Endothelial cell of umbilical vein (primary cell): ENCODE measurements at regions not wholly inside any gene's neighbourhood (a gene's known extent, or its start where the extent isn't known, plus 50 kb on each side); places are given as distances from the start of the nearest gene placed in this dataset.

Source experiments
- BruUV-seq: library from RNA; stranded (reverse); fragments of 400-500 nt; replicated peaks from 2 replicates; lab custom pipeline; 2021; lab: Mats Ljungman, UMichigan
- CTCF ChIA-PET: fragments of 300-600, 350-600 bp; sonication (Branson Sonifier 250); formaldehyde crosslinking; loops from one replicate; lab custom pipeline; 2021; ENCODE audit warnings: antibody characterized with exemption, inconsistent platforms; lab: Charles Lee
- POLR2A ChIA-PET: fragments of 300-600, 350-600 bp; sonication (Branson Sonifier 250); formaldehyde crosslinking; loops from one replicate; lab custom pipeline; 2021; ENCODE audit warnings: antibody characterized with exemption, inconsistent platforms; lab: Charles Lee
- DNase-seq: peaks from one replicate; pipeline ENCODE4 v3.0.0-alpha.2; 2011; ENCODE audit warnings: low read depth, low spot score
- FAIRE-seq: peaks from 2 replicates; lab custom pipeline; 2011; peaks lifted over from hg19 to GRCh38; lab: Jason Lieb, UNC
- H2AFZ ChIP-seq: 2 replicates; pipeline ENCODE4 v1.6.0; 2012; ENCODE audit warnings: low read depth, low read length, control low read depth, inconsistent platforms
- H3K27ac ChIP-seq: 2 replicates; pipeline ENCODE4 v1.5.1; 2011; ENCODE audit warnings: low read depth, mild to moderate bottlenecking, control low read depth, low read length, moderate library complexity; ENCODE audit not compliant: insufficient read depth
- H3K27me3 ChIP-seq, 2 experiments: 2 replicates each; pipeline versions ENCODE4 v1.6.0 to v1.6.1; 2011; ENCODE audit warnings: low read length in 2 of 2, mixed read lengths in 1 of 2; ENCODE audit not compliant: control insufficient read depth in 2 of 2, insufficient read depth in 2 of 2
- H3K36me3 ChIP-seq, 2 experiments: 2 replicates in 1 of 2; 3 replicates in 1 of 2; pipeline ENCODE4 v1.5.1; 2011; ENCODE audit warnings: low read length in 2 of 2, mild to moderate bottlenecking in 1 of 2, moderate library complexity in 1 of 2; ENCODE audit not compliant: control insufficient read depth in 2 of 2, insufficient read depth in 2 of 2; ENCODE audit errors: extremely low read depth in 1 of 2
- H3K4me1 ChIP-seq: 3 replicates; pipeline ENCODE4 v1.5.1; 2011; ENCODE audit warnings: mild to moderate bottlenecking, low read length; ENCODE audit not compliant: control insufficient read depth, insufficient read depth; ENCODE audit errors: extremely low read depth
- H3K4me2 ChIP-seq: 2 replicates; pipeline ENCODE4 v1.6.1; 2011; ENCODE audit warnings: low read length, control low read depth, mixed read lengths; ENCODE audit not compliant: insufficient read depth
- H3K4me3 ChIP-seq, 3 experiments: fragments of 200-600 bp in 1 of 3; sonication (generic), shearing (Covaris generic) in 1 of 3; replicated peaks in 1 of 3; 2 replicates each; pipeline ENCODE4 v1.5.1; 2011 to 2016; ENCODE audit warnings: control low read depth in 3 of 3, low read length in 3 of 3, mild to moderate bottlenecking in 2 of 3, inconsistent platforms in 1 of 3, low read depth in 1 of 3, moderate library complexity in 1 of 3; ENCODE audit not compliant: insufficient read depth in 1 of 3
- H3K79me2 ChIP-seq: 2 replicates; pipeline ENCODE4 v1.6.0; 2012; ENCODE audit warnings: low read length, inconsistent platforms; ENCODE audit not compliant: control insufficient read depth, insufficient read depth
- H3K9ac ChIP-seq: replicated peaks from 2 replicates; pipeline ENCODE3; 2011; ENCODE audit warnings: low read length, control low read depth; ENCODE audit not compliant: insufficient read depth; ENCODE audit errors: extremely low read depth
- H3K9me1 ChIP-seq: replicated peaks from 3 replicates; pipeline ENCODE4 v1.6.0; 2011; ENCODE audit warnings: mild to moderate bottlenecking, low read length; ENCODE audit not compliant: control insufficient read depth, insufficient read depth; ENCODE audit errors: extremely low read depth
- H3K9me3 ChIP-seq: replicated peaks from 2 replicates; pipeline ENCODE4 v1.5.1; 2012; ENCODE audit warnings: low read length, inconsistent platforms; ENCODE audit not compliant: control insufficient read depth, insufficient read depth
- H4K20me1 ChIP-seq: replicated peaks from 2 replicates; pipeline ENCODE3; 2011; ENCODE audit warnings: mild to moderate bottlenecking, low read length; ENCODE audit not compliant: control insufficient read depth, insufficient read depth; ENCODE audit errors: extremely low read depth
- CTCF ChIP-seq, 2 donors: IDR thresholded peaks; 1 replicate in 1 of 2; 2 replicates in 1 of 2; pipeline ENCODE4 v1.5.1; 2011; ENCODE audit warnings: low read length in 2 of 2, mild to moderate bottlenecking in 2 of 2, moderate library complexity in 2 of 2, control low read depth in 1 of 2, inconsistent platforms in 1 of 2, low read depth in 1 of 2; ENCODE audit not compliant: insufficient read depth in 1 of 2; ENCODE audit errors: extremely low read depth in 1 of 2
- EZH2 ChIP-seq: IDR thresholded peaks from 2 replicates; pipeline ENCODE4 v1.6.1; 2012; ENCODE audit warnings: borderline replicate concordance, low read depth, mild to moderate bottlenecking, moderate library complexity, low read length, inconsistent platforms; ENCODE audit not compliant: severe bottlenecking
- FOS ChIP-seq: IDR thresholded peaks from 2 replicates; pipeline ENCODE4 v1.6.1; 2011; ENCODE audit warnings: mild to moderate bottlenecking, low read length, moderate library complexity, borderline replicate concordance; ENCODE audit not compliant: insufficient read depth
- GATA2 ChIP-seq: IDR thresholded peaks from 2 replicates; pipeline ENCODE4 v1.7.0; 2011; ENCODE audit warnings: low read depth, mild to moderate bottlenecking, moderate library complexity, mixed read lengths, low read length; ENCODE audit not compliant: insufficient read length, insufficient read depth
- JUN ChIP-seq: IDR thresholded peaks from 2 replicates; pipeline ENCODE4 v1.6.1; 2011; ENCODE audit warnings: borderline replicate concordance, low read depth; ENCODE audit not compliant: insufficient read length, insufficient read depth
- MAX ChIP-seq: IDR thresholded peaks from 2 replicates; pipeline ENCODE4 v1.6.1; 2011; ENCODE audit not compliant: insufficient read depth, insufficient read length
- MYC ChIP-seq: IDR thresholded peaks from one replicate; pipeline ENCODE4 v1.6.1; 2011; ENCODE audit warnings: mild to moderate bottlenecking, low read depth, low read length
- POLR2A ChIP-seq: IDR thresholded peaks from 2 replicates; pipeline ENCODE4 v1.6.1; 2012; ENCODE audit warnings: low read depth, mild to moderate bottlenecking, control low read depth, low read length
- POLR2AphosphoS5 ChIP-seq: IDR thresholded peaks from 2 replicates; pipeline ENCODE4 v1.6.1; 2012; ENCODE audit warnings: low read depth, mild to moderate bottlenecking, control low read depth, low read length, moderate library complexity; ENCODE audit not compliant: insufficient read depth
- dilution Hi-C: fragments of 300-500 bp; cut with MboI; formaldehyde crosslinking; loops from one replicate; pipeline ENCODE4 v1.15.0; 2019; ENCODE audit warnings: low sequenced_read_pairs; ENCODE audit not compliant: extremely low pct_ligation_motif_present
- intact Hi-C: fragments of 100-400 bp; cut with micrococcal nuclease; formaldehyde crosslinking; loops from one replicate; pipeline ENCODE4 v1.10.0; 2022

- Histone ChIP-seq H3K4me2 (no peak overlapping the region), H3K36me3 (no peaks in the 10 kb centered on the region), H3K4me1 (no peaks in the 10 kb centered on the region), H3K9me1 (no peaks in the 10 kb centered on the region), H3K27ac (no peak overlapping the region), H3K27me3 (no peaks in the 10 kb centered on the region), H3K79me2 (no peaks in the 10 kb centered on the region), H3K9ac (no peak overlapping the region), H3K9me3 (no peaks in the 10 kb centered on the region), H4K20me1 (no peaks in the 10 kb centered on the region), H2AFZ (no peak overlapping the region), H3K4me3 (no peak overlapping the region)
- dilution Hi-C loops: no loop called here
- no TSS peak for BruUV-seq
- ChIA-PET CTCF (no interaction called here), POLR2A (no interaction called here)
- intact Hi-C loops: no loop called here
- TF ChIP-seq JUN (no peak), EZH2 (no peak), MAX (no peak), FOS (no peak), POLR2AphosphoS5 (no peak), MYC (no peak), GATA2 (no peak), POLR2A (no peak), CTCF (IDR thresholded peaks at IDR 0.05; ENCODE audit: extremely low read depth in 1 of 2, insufficient read depth in 1 of 2, low read depth in 1 of 2, low read length in 2 of 2) (no peak)
- no peak for FAIRE-seq
- no peak for DNase-seq
Measured at GRCh38 chr16:64648282-64648681, 473.6 kb downstream of the CDH11 start.
